ENCODE measurements at regions not wholly inside any gene's neighbourhood (a gene's known extent, or its start where the extent isn't known, plus 50 kb on each side); places are given as distances from the start of the nearest gene placed in this dataset.

DNA sequence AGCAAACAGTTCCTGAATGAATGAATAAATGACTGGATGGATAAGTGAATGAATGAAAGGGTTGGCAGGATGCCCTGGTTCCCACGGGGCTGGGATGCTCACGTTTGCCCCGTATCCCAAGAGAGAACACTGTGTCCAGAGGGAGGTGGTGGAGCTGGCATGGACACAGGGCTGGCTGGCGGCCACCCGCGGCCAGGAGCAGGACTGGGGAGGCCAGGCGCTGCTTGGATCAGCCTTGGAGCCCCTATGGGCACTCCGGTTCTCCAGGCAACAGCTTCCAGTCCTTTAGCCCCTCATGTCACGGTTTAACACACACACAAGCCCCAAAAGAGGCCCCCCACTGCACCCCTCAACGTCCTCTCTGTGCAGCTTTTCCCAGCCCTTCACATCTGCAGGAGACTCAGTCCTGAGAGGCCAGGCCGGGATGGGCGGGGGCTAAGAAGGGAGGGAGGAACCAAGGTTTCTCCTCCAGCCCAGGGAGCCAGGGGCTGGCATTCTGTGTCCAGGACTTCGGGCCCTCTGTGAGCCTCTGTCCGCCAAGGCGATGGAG lies 86.0 kb upstream of the ALDH1L1 start:
- H3K36me3 ChIP-seq = no peaks in the 10 kb centered on the region
- TF ChIP-seq, protein P1, sequence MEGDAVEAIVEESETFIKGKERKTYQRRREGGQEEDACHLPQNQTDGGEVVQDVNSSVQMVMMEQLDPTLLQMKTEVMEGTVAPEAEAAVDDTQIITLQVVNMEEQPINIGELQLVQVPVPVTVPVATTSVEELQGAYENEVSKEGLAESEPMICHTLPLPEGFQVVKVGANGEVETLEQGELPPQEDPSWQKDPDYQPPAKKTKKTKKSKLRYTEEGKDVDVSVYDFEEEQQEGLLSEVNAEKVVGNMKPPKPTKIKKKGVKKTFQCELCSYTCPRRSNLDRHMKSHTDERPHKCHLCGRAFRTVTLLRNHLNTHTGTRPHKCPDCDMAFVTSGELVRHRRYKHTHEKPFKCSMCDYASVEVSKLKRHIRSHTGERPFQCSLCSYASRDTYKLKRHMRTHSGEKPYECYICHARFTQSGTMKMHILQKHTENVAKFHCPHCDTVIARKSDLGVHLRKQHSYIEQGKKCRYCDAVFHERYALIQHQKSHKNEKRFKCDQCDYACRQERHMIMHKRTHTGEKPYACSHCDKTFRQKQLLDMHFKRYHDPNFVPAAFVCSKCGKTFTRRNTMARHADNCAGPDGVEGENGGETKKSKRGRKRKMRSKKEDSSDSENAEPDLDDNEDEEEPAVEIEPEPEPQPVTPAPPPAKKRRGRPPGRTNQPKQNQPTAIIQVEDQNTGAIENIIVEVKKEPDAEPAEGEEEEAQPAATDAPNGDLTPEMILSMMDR (IDR thresholded peaks at IDR 0.05) = no peak
- intact Hi-C loops (cut with DNase I) = no loop called here
- H3K4me1 ChIP-seq = no peaks in the 10 kb centered on the region
- peaks cover 14% of the 10 kb centered on the region for H3K27me3 ChIP-seq
- H3K27ac ChIP-seq = no peak overlapping the region
- no peaks in the 10 kb centered on the region for H3K9me3 ChIP-seq
- no peak overlapping the region for H3K4me3 ChIP-seq
- no peak for DNase-seq
- H3K9ac ChIP-seq (ENCODE audit: low read depth in 2 of 2, low read length in 2 of 2) = no peak overlapping the region

DNA sequence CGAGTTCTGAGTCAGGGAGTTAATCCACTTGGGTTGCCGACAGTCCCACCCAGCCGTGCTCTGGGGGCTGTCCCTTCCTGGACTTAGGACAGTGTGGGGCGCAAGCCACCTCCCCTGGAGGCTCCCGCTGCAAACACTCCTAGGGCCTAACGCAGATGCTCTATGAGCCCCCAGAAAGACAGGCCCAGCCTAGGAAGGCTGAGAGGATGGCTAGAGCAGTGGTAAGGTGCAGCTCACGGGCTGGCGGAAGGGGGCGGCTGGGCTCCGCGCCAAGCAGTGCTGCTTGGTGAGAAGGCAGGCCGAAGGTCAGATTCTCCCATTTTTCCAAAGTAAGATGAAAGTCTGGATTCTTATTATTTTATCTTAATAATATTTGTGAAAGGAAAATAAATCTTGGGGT lies 84.6 kb upstream of the ALDH1L1 start:
- DNase-seq = no peak
- TF ChIP-seq, protein P1 (IDR thresholded peaks at IDR 0.05) = no peak
- Histone ChIP-seq H3K9me3 (no peaks in the 10 kb centered on the region), H3K4me3 (no peak overlapping the region), H3K36me3 (no peaks in the 10 kb centered on the region), H3K27ac (no peak overlapping the region), H3K9ac (ENCODE audit: low read depth in 2 of 2, low read length in 2 of 2) (no peak overlapping the region), H3K27me3 (peaks cover 14% of the 10 kb centered on the region), H3K4me1 (no peaks in the 10 kb centered on the region)
- intact Hi-C loops (cut with DNase I) = no loop called here

DNA sequence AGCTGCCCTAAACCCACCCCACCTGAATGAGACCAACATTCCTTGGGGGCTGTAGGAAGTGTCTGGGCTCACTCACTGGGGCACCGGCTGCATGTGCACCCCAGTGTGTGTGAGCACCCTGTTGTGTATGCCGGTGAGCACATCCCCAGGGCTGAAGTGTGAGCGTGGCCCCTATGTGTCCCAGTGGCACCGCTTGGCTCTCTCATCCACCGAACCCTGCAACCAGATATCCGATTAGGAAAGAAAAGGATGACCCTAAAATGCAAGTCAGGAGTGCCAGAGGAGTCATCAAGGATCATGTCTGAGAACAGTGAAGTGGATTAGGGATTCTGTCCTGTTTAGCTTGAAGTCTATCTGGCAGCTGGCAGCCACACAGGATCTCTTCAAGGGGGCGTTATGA lies 84.0 kb upstream of the ALDH1L1 start:
- intact Hi-C loops (cut with DNase I) = no loop called here
- H3K27ac ChIP-seq = no peak overlapping the region
- H3K36me3 ChIP-seq = no peaks in the 10 kb centered on the region
- H3K27me3 ChIP-seq = peaks cover 14% of the 10 kb centered on the region
- no peaks in the 10 kb centered on the region for H3K4me1 ChIP-seq
- H3K9me3 ChIP-seq = no peaks in the 10 kb centered on the region
- H3K4me3 ChIP-seq = no peak overlapping the region
- H3K9ac ChIP-seq (ENCODE audit: low read depth in 2 of 2, low read length in 2 of 2) = no peak overlapping the region
- DNase-seq = no peak
- TF ChIP-seq, protein P1 (IDR thresholded peaks at IDR 0.05) = no peak

DNA sequence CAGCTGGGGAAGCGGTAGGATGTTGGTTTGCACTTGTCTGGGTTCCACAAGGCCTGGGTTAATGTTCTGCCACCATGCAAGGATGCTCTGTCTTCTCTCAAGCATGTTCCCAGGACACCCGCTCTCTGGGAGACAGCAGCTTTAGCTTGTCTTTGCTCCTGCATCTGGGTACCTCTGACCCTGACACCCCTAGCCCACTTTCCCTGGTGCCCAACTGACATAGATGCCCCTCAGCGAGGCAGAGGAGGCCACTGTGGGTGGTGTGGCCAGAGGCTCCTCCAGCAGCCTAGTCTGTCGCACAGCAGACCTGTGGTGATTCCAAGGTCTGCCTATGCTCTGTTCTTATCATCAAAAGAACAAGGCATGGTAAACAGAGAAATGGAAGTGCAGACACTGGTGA lies 83.6 kb upstream of the ALDH1L1 start:
- TF ChIP-seq, protein P1 (IDR thresholded peaks at IDR 0.05) = no peak
- Histone ChIP-seq H3K4me1 (no peaks in the 10 kb centered on the region), H3K9ac (ENCODE audit: low read depth in 2 of 2, low read length in 2 of 2) (no peak overlapping the region), H3K27ac (no peak overlapping the region), H3K36me3 (no peaks in the 10 kb centered on the region), H3K27me3 (peaks cover 14% of the 10 kb centered on the region), H3K9me3 (no peaks in the 10 kb centered on the region), H3K4me3 (no peak overlapping the region)
- intact Hi-C loops (cut with DNase I) = no loop called here
- DNase-seq = no peak

DNA sequence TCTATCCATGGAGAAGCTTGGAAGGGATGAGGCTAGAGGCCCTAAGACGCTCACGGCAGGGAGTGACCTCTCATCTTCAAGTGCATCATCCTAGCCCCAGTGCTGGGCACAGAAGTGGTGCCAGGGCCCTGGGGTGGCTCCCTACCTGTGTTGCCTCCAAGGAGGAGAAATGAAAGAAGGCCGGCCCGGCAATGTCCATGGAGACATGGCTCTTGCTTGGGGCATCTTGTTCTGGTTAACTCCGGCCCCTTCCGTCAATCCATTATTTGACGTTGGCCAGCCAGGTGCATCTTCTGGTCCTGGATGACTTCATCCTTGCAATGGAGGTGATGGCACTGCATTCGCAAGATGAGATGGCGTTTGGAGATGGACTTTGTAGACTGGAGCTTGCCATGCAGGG lies 83.2 kb upstream of the ALDH1L1 start:
- Histone ChIP-seq H3K4me3 (no peak overlapping the region), H3K27ac (no peak overlapping the region), H3K36me3 (no peaks in the 10 kb centered on the region), H3K27me3 (peaks cover 14% of the 10 kb centered on the region), H3K4me1 (no peaks in the 10 kb centered on the region), H3K9me3 (no peaks in the 10 kb centered on the region), H3K9ac (ENCODE audit: low read depth in 2 of 2, low read length in 2 of 2) (no peak overlapping the region)
- intact Hi-C loops (cut with DNase I) = no loop called here
- no peak for DNase-seq
- TF ChIP-seq, protein P1 (IDR thresholded peaks at IDR 0.05) = no peak
